Liver (tissue), 8 donors: ENCODE measurements at regions not wholly inside any gene's neighbourhood (a gene's known extent, or its start where the extent isn't known, plus 50 kb on each side); places are given as distances from the start of the nearest gene placed in this dataset.

Experiments used
- DNase-seq: peaks from one replicate; pipeline ENCODE4 v3.0.0-alpha.2; 2017; ENCODE audit warnings: low spot score
- H3K27ac ChIP-seq, 2 donors: one replicate each; pipeline ENCODE4 v1.7.0; 2013; ENCODE audit warnings: inconsistent platforms in 2 of 2, low read length in 2 of 2, control low read depth in 1 of 2, low read depth in 1 of 2, mild to moderate bottlenecking in 1 of 2
- H3K27me3 ChIP-seq, 4 donors: one replicate each; pipeline versions ENCODE4 v1.6.1 to v1.7.0; 2013; ENCODE audit warnings: low read length in 3 of 4, inconsistent platforms in 1 of 4, mild to moderate bottlenecking in 1 of 4, moderate library complexity in 1 of 4; ENCODE audit not compliant: control insufficient read depth in 4 of 4, insufficient read depth in 4 of 4
- H3K36me3 ChIP-seq, 4 donors: one replicate each; pipeline versions ENCODE4 v1.6.1 to v1.7.0; 2013; ENCODE audit warnings: low read length in 3 of 4, mild to moderate bottlenecking in 3 of 4, low read depth in 1 of 4, moderate library complexity in 1 of 4; ENCODE audit not compliant: control insufficient read depth in 4 of 4, insufficient read depth in 3 of 4
- H3K4me1 ChIP-seq, 4 donors: one replicate each; pipeline versions ENCODE4 v1.6.1 to v1.7.0; 2013; ENCODE audit warnings: low read length in 3 of 4, mild to moderate bottlenecking in 3 of 4, moderate library complexity in 1 of 4; ENCODE audit not compliant: control insufficient read depth in 4 of 4, insufficient read depth in 4 of 4
- H3K4me3 ChIP-seq, 3 donors: one replicate each; pipeline versions ENCODE4 v1.6.1 to v1.7.0; 2013; ENCODE audit warnings: low read length in 3 of 3, control low read depth in 1 of 3, low read depth in 1 of 3, mild to moderate bottlenecking in 1 of 3
- H3K9ac ChIP-seq, 2 donors: one replicate each; pipeline ENCODE4 v1.7.0; 2013; ENCODE audit warnings: low read length in 2 of 2, mild to moderate bottlenecking in 2 of 2, moderate library complexity in 2 of 2, control low read depth in 1 of 2, low read depth in 1 of 2
- H3K9me3 ChIP-seq, 4 donors: one replicate each; pipeline versions ENCODE4 v1.6.1 to v1.7.0; 2013; ENCODE audit warnings: low read length in 3 of 4; ENCODE audit not compliant: control insufficient read depth in 4 of 4
- ATF3 ChIP-seq: IDR thresholded peaks from 2 replicates; pipeline ENCODE4 v1.6.1; 2016; ENCODE audit warnings: antibody characterized with exemption
- EGR1 ChIP-seq, 2 donors: IDR thresholded peaks; 2 replicates each; pipeline ENCODE4 v1.6.1; 2016 to 2018; ENCODE audit warnings: antibody characterized with exemption in 2 of 2, low read depth in 2 of 2
- FOXA1 ChIP-seq: IDR thresholded peaks from 2 replicates; pipeline ENCODE4 v1.6.1; 2016; ENCODE audit warnings: antibody characterized with exemption
- FOXA2 ChIP-seq: IDR thresholded peaks from 2 replicates; pipeline ENCODE4 v1.6.1; 2016; ENCODE audit warnings: antibody characterized with exemption
- GABPA ChIP-seq, 2 donors: IDR thresholded peaks in 1 of 2; conservative IDR thresholded peaks in 1 of 2; 2 replicates each; pipeline ENCODE4 v1.6.1; 2016; ENCODE audit warnings: antibody characterized with exemption in 2 of 2, mild to moderate bottlenecking in 1 of 2, moderate library complexity in 1 of 2
- HNF4A ChIP-seq, 2 donors: conservative IDR thresholded peaks; 2 replicates each; pipeline ENCODE4 v1.6.1; 2016; ENCODE audit warnings: antibody characterized with exemption in 2 of 2, mild to moderate bottlenecking in 2 of 2
- HNF4G ChIP-seq: IDR thresholded peaks from 2 replicates; pipeline ENCODE4 v1.6.1; 2016; ENCODE audit warnings: antibody characterized with exemption
- JUND ChIP-seq, 2 donors: IDR thresholded peaks; 2 replicates each; pipeline ENCODE4 v1.6.1; 2016; ENCODE audit warnings: antibody characterized with exemption in 2 of 2
- NR2F2 ChIP-seq: IDR thresholded peaks from 2 replicates; pipeline ENCODE4 v1.6.1; 2016; ENCODE audit warnings: antibody characterized with exemption
- RAD21 ChIP-seq, 2 donors: IDR thresholded peaks; 2 replicates each; pipeline ENCODE4 v1.6.1; 2016; ENCODE audit warnings: antibody characterized with exemption in 2 of 2, mild to moderate bottlenecking in 2 of 2
- RXRA ChIP-seq, 2 donors: IDR thresholded peaks; 2 replicates each; pipeline ENCODE4 v1.6.1; 2017 to 2018; ENCODE audit warnings: antibody characterized with exemption in 2 of 2, mild to moderate bottlenecking in 1 of 2
- SP1 ChIP-seq: IDR thresholded peaks from 2 replicates; pipeline ENCODE4 v1.6.1; 2018; ENCODE audit warnings: antibody characterized with exemption, mild to moderate bottlenecking
- TAF1 ChIP-seq: conservative IDR thresholded peaks from 2 replicates; pipeline ENCODE4 v1.6.1; 2016; ENCODE audit warnings: antibody characterized with exemption, mild to moderate bottlenecking
- YY1 ChIP-seq: IDR thresholded peaks from 2 replicates; pipeline ENCODE4 v1.6.1; 2016; ENCODE audit warnings: antibody characterized with exemption, mild to moderate bottlenecking
- WGBS: extraction: QIAGEN DNeasy Blood & Tissue Kit; methylation state at CpG from one replicate; pipeline ENCODE4 v1.1.7; 2013; 5-methylcytosine and 5-hydroxymethylcytosine counted together
- TF ChIP-seq, protein P1 (sequence below): IDR thresholded peaks from 2 replicates; pipeline ENCODE4 v1.6.1; 2016; ENCODE audit warnings: antibody characterized with exemption
- TF ChIP-seq, protein P2 (sequence below): fragments of 150-350 bp; IDR thresholded peaks from 2 replicates; pipeline ENCODE4 v1.5.1; 2017; ENCODE audit warnings: improper control_type of control experiment, low read depth, low read length; ENCODE audit not compliant: missing input control
- TF ChIP-seq, protein P3 (sequence below): IDR thresholded peaks from 2 replicates; pipeline ENCODE4 v1.6.1; 2016; ENCODE audit warnings: antibody characterized with exemption
- TF ChIP-seq, protein P4 (sequence below): IDR thresholded peaks from 2 replicates; pipeline ENCODE4 v1.6.1; 2016; ENCODE audit warnings: antibody characterized with exemption, mild to moderate bottlenecking
- donor health status: healthy.
- donor health status: healthy.
- donor health status: healthy.
- donor health status: healthy.
- donor health status: healthy.

DNA sequence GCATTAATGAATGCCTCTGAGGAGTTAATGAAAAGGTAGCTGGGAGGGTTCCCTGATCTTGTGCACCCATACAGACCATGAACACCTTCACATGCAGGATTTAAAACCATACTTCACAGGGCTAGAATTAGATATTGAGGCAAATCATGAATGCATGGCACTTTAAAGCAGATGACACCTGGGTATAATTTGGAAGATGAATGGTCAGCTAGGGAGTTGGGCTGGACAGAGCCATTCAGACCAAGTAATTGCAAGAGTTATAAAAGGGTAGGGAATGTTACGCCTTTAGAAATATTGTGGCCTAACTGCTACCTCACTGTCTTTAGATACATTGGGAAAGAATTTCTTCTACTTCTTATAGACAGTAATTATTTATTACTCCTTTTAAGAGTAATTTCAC lies 89.1 kb upstream of the ZNF827 start:
- TF ChIP-seq RXRA (IDR thresholded peaks at IDR 0.05) (no peak), NR2F2 (no peak), YY1 (no peak), TAF1 (no peak), FOXA1 (no peak), JUND (IDR thresholded peaks at IDR 0.05) (no peak), HNF4G (no peak), FOXA2 (no peak), GABPA (IDR thresholded peaks at IDR 0.05 in 1 of 2, conservative IDR thresholded peaks at IDR 0.05 in 1 of 2) (no peak), ATF3 (no peak), EGR1 (IDR thresholded peaks at IDR 0.05; ENCODE audit: low read depth in 2 of 2) (no peak), SP1 (no peak), HNF4A (conservative IDR thresholded peaks at IDR 0.05) (no peak), RAD21 (IDR thresholded peaks at IDR 0.05) (no peak)
- TF ChIP-seq, protein P1, sequence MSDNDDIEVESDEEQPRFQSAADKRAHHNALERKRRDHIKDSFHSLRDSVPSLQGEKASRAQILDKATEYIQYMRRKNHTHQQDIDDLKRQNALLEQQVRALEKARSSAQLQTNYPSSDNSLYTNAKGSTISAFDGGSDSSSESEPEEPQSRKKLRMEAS = no peak
- TF ChIP-seq, protein P2, sequence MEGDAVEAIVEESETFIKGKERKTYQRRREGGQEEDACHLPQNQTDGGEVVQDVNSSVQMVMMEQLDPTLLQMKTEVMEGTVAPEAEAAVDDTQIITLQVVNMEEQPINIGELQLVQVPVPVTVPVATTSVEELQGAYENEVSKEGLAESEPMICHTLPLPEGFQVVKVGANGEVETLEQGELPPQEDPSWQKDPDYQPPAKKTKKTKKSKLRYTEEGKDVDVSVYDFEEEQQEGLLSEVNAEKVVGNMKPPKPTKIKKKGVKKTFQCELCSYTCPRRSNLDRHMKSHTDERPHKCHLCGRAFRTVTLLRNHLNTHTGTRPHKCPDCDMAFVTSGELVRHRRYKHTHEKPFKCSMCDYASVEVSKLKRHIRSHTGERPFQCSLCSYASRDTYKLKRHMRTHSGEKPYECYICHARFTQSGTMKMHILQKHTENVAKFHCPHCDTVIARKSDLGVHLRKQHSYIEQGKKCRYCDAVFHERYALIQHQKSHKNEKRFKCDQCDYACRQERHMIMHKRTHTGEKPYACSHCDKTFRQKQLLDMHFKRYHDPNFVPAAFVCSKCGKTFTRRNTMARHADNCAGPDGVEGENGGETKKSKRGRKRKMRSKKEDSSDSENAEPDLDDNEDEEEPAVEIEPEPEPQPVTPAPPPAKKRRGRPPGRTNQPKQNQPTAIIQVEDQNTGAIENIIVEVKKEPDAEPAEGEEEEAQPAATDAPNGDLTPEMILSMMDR = no peak
- TF ChIP-seq, protein P3, sequence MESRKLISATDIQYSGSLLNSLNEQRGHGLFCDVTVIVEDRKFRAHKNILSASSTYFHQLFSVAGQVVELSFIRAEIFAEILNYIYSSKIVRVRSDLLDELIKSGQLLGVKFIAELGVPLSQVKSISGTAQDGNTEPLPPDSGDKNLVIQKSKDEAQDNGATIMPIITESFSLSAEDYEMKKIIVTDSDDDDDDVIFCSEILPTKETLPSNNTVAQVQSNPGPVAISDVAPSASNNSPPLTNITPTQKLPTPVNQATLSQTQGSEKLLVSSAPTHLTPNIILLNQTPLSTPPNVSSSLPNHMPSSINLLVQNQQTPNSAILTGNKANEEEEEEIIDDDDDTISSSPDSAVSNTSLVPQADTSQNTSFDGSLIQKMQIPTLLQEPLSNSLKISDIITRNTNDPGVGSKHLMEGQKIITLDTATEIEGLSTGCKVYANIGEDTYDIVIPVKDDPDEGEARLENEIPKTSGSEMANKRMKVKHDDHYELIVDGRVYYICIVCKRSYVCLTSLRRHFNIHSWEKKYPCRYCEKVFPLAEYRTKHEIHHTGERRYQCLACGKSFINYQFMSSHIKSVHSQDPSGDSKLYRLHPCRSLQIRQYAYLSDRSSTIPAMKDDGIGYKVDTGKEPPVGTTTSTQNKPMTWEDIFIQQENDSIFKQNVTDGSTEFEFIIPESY = no peak
- TF ChIP-seq, protein P4, sequence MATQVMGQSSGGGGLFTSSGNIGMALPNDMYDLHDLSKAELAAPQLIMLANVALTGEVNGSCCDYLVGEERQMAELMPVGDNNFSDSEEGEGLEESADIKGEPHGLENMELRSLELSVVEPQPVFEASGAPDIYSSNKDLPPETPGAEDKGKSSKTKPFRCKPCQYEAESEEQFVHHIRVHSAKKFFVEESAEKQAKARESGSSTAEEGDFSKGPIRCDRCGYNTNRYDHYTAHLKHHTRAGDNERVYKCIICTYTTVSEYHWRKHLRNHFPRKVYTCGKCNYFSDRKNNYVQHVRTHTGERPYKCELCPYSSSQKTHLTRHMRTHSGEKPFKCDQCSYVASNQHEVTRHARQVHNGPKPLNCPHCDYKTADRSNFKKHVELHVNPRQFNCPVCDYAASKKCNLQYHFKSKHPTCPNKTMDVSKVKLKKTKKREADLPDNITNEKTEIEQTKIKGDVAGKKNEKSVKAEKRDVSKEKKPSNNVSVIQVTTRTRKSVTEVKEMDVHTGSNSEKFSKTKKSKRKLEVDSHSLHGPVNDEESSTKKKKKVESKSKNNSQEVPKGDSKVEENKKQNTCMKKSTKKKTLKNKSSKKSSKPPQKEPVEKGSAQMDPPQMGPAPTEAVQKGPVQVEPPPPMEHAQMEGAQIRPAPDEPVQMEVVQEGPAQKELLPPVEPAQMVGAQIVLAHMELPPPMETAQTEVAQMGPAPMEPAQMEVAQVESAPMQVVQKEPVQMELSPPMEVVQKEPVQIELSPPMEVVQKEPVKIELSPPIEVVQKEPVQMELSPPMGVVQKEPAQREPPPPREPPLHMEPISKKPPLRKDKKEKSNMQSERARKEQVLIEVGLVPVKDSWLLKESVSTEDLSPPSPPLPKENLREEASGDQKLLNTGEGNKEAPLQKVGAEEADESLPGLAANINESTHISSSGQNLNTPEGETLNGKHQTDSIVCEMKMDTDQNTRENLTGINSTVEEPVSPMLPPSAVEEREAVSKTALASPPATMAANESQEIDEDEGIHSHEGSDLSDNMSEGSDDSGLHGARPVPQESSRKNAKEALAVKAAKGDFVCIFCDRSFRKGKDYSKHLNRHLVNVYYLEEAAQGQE = no peak
- Histone ChIP-seq H3K9me3 (no peaks in the 10 kb centered on the region), H3K9ac (no peak overlapping the region), H3K27me3 (peaks cover 0 to 3% (median 1%) of the 10 kb centered on the region in 4 donors), H3K36me3 (no peaks in the 10 kb centered on the region), H3K27ac (no peak overlapping the region), H3K4me1 (no peaks in the 10 kb centered on the region), H3K4me3 (no peak overlapping the region)
- DNase-seq = no peak
- 97% methylated on average over 1 of the region's 1 CpG for WGBS
